IMR-90 (cell line): ENCODE measurements at regions not wholly inside any gene's neighbourhood (a gene's known extent, or its start where the extent isn't known, plus 50 kb on each side); places are given as distances from the start of the nearest gene placed in this dataset.

Experiments
- BHLHE40 ChIP-seq: fragments of 150-350 bp; IDR thresholded peaks from 2 replicates; pipeline ENCODE4 v1.6.1; 2016; ENCODE audit warnings: mild to moderate bottlenecking, low read depth, low read length
- MAFK ChIP-seq: IDR thresholded peaks from 2 replicates; pipeline ENCODE4 v1.6.1; 2012; ENCODE audit warnings: low read depth, low read length, improper control_type of control experiment
- MAZ ChIP-seq: IDR thresholded peaks from 2 replicates; pipeline ENCODE4 v1.6.1; 2012; ENCODE audit warnings: low read depth, mild to moderate bottlenecking, low read length, improper control_type of control experiment, moderate library complexity, borderline replicate concordance
- MXI1 ChIP-seq: IDR thresholded peaks from 2 replicates; pipeline ENCODE4 v1.6.1; 2012; ENCODE audit warnings: low read depth, mild to moderate bottlenecking, low read length, moderate library complexity, borderline replicate concordance
- POLR2A ChIP-seq: IDR thresholded peaks from 2 replicates; pipeline ENCODE4 v1.6.1; 2012; ENCODE audit warnings: mild to moderate bottlenecking, low read depth, low read length
- RCOR1 ChIP-seq: IDR thresholded peaks from 2 replicates; pipeline ENCODE4 v1.6.1; 2012; ENCODE audit warnings: mild to moderate bottlenecking, low read length, improper control_type of control experiment; ENCODE audit not compliant: insufficient replicate concordance
- RFX5 ChIP-seq: IDR thresholded peaks from 2 replicates; pipeline ENCODE4 v1.8.0; 2012; ENCODE audit warnings: low read depth, mild to moderate bottlenecking, low read length, moderate library complexity
- USF2 ChIP-seq: fragments of 150-350 bp; IDR thresholded peaks from 2 replicates; pipeline ENCODE4 v1.6.1; 2017; ENCODE audit warnings: mild to moderate bottlenecking, antibody characterized with exemption, low read length, low read depth
- TF ChIP-seq, protein P1 (sequence below): conservative IDR thresholded peaks from 2 replicates; pipeline ENCODE4 v1.5.1; 2012; ENCODE audit warnings: mild to moderate bottlenecking, low read depth, low read length, improper control_type of control experiment

DNA sequence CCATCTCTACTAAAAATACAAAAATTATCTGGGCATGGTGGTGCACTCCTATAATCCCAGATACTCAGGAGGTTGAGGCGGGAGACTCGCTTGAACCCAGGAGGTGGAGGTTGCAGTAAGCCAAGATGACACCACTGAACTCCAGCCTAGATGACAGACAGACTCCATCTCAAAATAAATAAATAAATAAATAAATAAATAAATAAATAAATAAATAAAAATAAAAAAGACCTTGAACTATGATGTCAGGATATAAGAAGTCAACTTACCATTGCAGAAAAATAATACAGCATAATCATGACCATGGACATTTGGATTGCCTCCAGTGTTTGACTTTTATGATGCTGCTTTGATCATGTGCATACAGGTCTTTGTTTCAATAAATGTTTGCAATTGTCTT is 484.3 kb upstream of the ROBO1 start:
- TF ChIP-seq, protein P1, sequence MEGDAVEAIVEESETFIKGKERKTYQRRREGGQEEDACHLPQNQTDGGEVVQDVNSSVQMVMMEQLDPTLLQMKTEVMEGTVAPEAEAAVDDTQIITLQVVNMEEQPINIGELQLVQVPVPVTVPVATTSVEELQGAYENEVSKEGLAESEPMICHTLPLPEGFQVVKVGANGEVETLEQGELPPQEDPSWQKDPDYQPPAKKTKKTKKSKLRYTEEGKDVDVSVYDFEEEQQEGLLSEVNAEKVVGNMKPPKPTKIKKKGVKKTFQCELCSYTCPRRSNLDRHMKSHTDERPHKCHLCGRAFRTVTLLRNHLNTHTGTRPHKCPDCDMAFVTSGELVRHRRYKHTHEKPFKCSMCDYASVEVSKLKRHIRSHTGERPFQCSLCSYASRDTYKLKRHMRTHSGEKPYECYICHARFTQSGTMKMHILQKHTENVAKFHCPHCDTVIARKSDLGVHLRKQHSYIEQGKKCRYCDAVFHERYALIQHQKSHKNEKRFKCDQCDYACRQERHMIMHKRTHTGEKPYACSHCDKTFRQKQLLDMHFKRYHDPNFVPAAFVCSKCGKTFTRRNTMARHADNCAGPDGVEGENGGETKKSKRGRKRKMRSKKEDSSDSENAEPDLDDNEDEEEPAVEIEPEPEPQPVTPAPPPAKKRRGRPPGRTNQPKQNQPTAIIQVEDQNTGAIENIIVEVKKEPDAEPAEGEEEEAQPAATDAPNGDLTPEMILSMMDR, result no peak
- TF ChIP-seq MXI1 (no peak), POLR2A (no peak), BHLHE40 (no peak), MAZ (no peak), USF2 (no peak), RCOR1 (no peak), MAFK (no peak), RFX5 (no peak)
